AG09309 (cell line): ENCODE measurements at regions not wholly inside any gene's neighbourhood (a gene's known extent, or its start where the extent isn't known, plus 50 kb on each side); places are given as distances from the start of the nearest gene placed in this dataset.

Experiments
- DNase-seq: peaks from one replicate; pipeline ENCODE4 v3.0.0-alpha.2; 2010; ENCODE audit warnings: low read depth
- H3K4me3 ChIP-seq: 2 replicates; pipeline ENCODE4 v1.5.1; 2011; ENCODE audit warnings: mild to moderate bottlenecking, low read depth, low read length, moderate library complexity; ENCODE audit not compliant: control insufficient read depth
- TF ChIP-seq, protein P1 (sequence below): IDR thresholded peaks from 2 replicates; pipeline ENCODE4 v1.5.1; 2011; ENCODE audit warnings: mild to moderate bottlenecking, low read depth, low read length, inconsistent platforms; ENCODE audit not compliant: insufficient read depth, control insufficient read depth; ENCODE audit errors: missing control alignments

- TF ChIP-seq, protein P1, sequence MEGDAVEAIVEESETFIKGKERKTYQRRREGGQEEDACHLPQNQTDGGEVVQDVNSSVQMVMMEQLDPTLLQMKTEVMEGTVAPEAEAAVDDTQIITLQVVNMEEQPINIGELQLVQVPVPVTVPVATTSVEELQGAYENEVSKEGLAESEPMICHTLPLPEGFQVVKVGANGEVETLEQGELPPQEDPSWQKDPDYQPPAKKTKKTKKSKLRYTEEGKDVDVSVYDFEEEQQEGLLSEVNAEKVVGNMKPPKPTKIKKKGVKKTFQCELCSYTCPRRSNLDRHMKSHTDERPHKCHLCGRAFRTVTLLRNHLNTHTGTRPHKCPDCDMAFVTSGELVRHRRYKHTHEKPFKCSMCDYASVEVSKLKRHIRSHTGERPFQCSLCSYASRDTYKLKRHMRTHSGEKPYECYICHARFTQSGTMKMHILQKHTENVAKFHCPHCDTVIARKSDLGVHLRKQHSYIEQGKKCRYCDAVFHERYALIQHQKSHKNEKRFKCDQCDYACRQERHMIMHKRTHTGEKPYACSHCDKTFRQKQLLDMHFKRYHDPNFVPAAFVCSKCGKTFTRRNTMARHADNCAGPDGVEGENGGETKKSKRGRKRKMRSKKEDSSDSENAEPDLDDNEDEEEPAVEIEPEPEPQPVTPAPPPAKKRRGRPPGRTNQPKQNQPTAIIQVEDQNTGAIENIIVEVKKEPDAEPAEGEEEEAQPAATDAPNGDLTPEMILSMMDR, result no peak
- no peak for DNase-seq
- H3K4me3 ChIP-seq, result no peak overlapping the region
These were observed 105.5 kb upstream of the KLF4 start for GRCh38 chr9:107594908-107595530.

DNA sequence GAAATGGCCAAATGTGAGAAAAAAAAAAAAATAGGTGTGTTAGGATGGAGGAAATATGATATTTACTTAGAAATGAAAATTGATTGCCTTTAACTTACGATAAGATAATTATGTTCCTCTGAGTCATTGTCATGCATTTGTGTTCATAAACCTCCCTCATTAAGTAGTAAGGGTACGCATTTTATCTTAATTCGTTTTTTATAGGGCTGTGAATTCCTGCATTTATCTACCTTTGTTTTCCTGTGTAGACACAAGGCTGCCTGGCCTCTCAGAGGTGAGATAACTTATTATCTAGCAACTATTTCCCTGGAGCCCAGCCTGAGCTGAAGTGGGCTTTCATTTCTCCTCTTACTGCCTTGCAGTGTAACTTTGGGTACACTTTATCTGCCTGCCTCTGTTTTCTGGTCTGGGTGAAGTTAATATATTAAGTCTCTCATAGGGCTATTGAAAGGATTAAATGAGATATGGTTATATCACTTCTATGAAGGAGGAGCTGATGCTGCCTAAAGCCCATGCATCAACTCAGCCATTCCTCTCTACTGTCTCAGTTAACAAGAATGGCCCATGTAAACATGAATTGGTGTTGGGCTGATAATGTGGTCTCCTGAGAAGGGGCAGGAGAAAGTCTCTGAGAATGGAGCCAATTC, 103.8 kb upstream of the KLF4 start:
- H3K4me3 ChIP-seq, result no peak overlapping the region

DNA sequence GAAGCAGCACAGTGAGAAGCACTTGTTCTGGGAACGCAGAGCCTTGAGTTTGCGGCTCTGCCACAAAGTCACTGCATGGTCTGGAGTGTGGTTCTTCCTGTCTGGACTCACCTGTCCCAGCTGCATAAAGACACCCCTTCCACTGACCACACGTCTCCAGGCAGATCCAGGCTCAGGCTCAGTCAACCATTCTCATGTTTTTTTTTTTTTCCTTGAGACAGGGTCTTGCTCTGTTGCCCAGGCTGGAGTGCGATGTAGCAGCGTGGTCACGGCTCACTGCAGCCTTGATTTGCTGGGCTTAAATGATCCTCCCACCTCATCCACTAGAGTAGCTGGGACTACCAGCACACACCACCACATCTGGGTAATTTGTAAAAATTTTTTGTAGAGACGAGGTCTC, 102.9 kb upstream of the KLF4 start:
- no peak for DNase-seq
- no peak overlapping the region for H3K4me3 ChIP-seq
- TF ChIP-seq, protein P1, result no peak

More for the DNA sequence above, 103.8 kb upstream of the KLF4 start:
- TF ChIP-seq, protein P1, result no peak
- no peak for DNase-seq

- H3K4me3 ChIP-seq, result no peak overlapping the region
- DNase-seq, result no peak
- TF ChIP-seq, protein P1, result no peak
These were observed 102.2 kb upstream of the KLF4 start for GRCh38 chr9:107591781-107592180.

DNA sequence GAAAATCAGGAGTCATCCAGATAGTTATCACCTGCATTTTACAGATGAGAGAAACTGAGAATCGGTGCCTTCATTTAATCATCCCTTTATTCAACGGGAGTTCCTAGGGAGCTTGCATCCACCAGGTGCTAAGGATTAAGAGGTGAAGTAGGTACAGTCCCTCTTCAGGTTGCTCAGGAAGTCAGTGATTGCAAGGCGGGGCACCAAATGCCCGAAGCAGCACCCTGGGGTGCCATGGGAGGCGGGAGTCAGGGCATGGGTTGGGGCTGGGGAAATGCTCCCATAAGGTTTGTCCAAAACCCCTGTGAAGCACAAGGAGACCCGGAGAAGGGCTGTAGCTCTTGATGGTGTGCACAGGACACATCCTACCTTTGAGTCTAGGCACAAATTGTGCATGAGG, 98.8 kb upstream of the KLF4 start:
- TF ChIP-seq, protein P1, result no peak
- H3K4me3 ChIP-seq, result no peak overlapping the region
- DNase-seq, result no peak

GRCh38 chr9:107587191-107587963, 97.8 kb upstream of the KLF4 start:
- no peak for DNase-seq
- TF ChIP-seq, protein P1, result no peak
- H3K4me3 ChIP-seq, result no peak overlapping the region
